HCT116 (cell line): ENCODE measurements at regions not wholly inside any gene's neighbourhood (a gene's known extent, or its start where the extent isn't known, plus 50 kb on each side); places are given as distances from the start of the nearest gene placed in this dataset.

Experiments
- ATAC-seq: fragments of 200-7000 bp; cut with Tn5 transposase; 2 replicates; pipeline ENCODE4 v1.9.1; 2020; ENCODE audit warnings: mild to moderate bottlenecking, moderate library complexity
- BruUV-seq: library from RNA; stranded (reverse); fragments of 400-500 nt; replicated peaks from 2 replicates; lab custom pipeline; 2021; lab: Mats Ljungman, UMichigan
- CTCF ChIA-PET: fragments of 300-600 bp; sonication (Branson Sonifier 250); formaldehyde crosslinking; loops from one replicate; lab custom pipeline; 2021; ENCODE audit warnings: antibody characterized with exemption; lab: Charles Lee
- POLR2A ChIA-PET: fragments of 300-600, 350-600 bp; sonication (Branson Sonifier 250); formaldehyde crosslinking; loops from one replicate; lab custom pipeline; 2021; ENCODE audit warnings: antibody characterized with exemption; lab: Charles Lee
- RAD21 ChIA-PET, 2 experiments: fragments of 300-600 bp; sonication (Branson Sonifier 250); formaldehyde crosslinking; loops; one replicate each; lab custom pipeline; 2023; ENCODE audit warnings: low total read pairs in 2 of 2; ENCODE audit not compliant: uncharacterized antibody in 2 of 2, unreplicated experiment in 2 of 2, low non-redundant PET in 1 of 2; lab: Charles Lee
- DNase-seq: peaks from one replicate; pipeline ENCODE4 v3.0.0-alpha.2; 2010; ENCODE audit warnings: low read depth, low spot score
- H2AFZ ChIP-seq: fragments of 200-600 bp; shearing (Covaris generic), sonication (generic); 2 replicates; pipeline ENCODE4 v1.6.1; 2017; ENCODE audit warnings: low read depth, mixed run types, mixed read lengths, antibody characterized with exemption, low read length; ENCODE audit not compliant: poor library complexity, severe bottlenecking
- H3K27ac ChIP-seq: 2 replicates; pipeline ENCODE4 v1.5.1; 2012; ENCODE audit warnings: low read depth, low read length
- H3K27me3 ChIP-seq: fragments of 200-600 bp; sonication (generic); 2 replicates; pipeline ENCODE4 v1.6.1; 2016; ENCODE audit warnings: mixed run types, low read length, mixed read lengths; ENCODE audit not compliant: insufficient read depth
- H3K36me3 ChIP-seq, 2 experiments: fragments of 200-500 bp in 1 of 2; fragments of 200-600 bp in 1 of 2; sonication (Bioruptor generic) in 1 of 2; sonication (generic) in 1 of 2; 2 replicates each; pipeline versions ENCODE4 v1.5.1 to v1.6.1; 2014 to 2016; ENCODE audit warnings: low read length in 2 of 2, inconsistent platforms in 1 of 2, mixed read lengths in 1 of 2, mixed run types in 1 of 2; ENCODE audit not compliant: insufficient read depth in 2 of 2, control insufficient read depth in 1 of 2
- H3K4me1 ChIP-seq, 2 experiments: fragments of 200-600 bp in 1 of 2; sonication (generic) in 1 of 2; 2 replicates each; pipeline versions ENCODE4 v1.5.1 to v1.6.1; 2012 to 2017; ENCODE audit warnings: low read length in 2 of 2, inconsistent platforms in 1 of 2, mild to moderate bottlenecking in 1 of 2, mixed read lengths in 1 of 2, mixed run types in 1 of 2, moderate library complexity in 1 of 2; ENCODE audit not compliant: insufficient read depth in 2 of 2, control insufficient read depth in 1 of 2
- H3K4me2 ChIP-seq: fragments of 200-600 bp; sonication (generic); 2 replicates; pipeline ENCODE4 v1.6.1; 2017; ENCODE audit warnings: mixed run types, low read length, mixed read lengths
- H3K4me3 ChIP-seq, 2 experiments: fragments of 200-600 bp in 1 of 2; sonication (generic) in 1 of 2; replicated peaks in 1 of 2; 2 replicates each; pipeline ENCODE4 v1.5.1; 2011 to 2016; ENCODE audit warnings: low read length in 2 of 2, control low read depth in 1 of 2, low read depth in 1 of 2, mild to moderate bottlenecking in 1 of 2, mixed read lengths in 1 of 2, mixed run types in 1 of 2
- H3K79me2 ChIP-seq: fragments of 200-600 bp; sonication (generic); 2 replicates; pipeline ENCODE4 v1.6.1; 2017; ENCODE audit warnings: mild to moderate bottlenecking, mixed run types, low read length, moderate library complexity, mixed read lengths; ENCODE audit not compliant: insufficient read depth
- H3K9ac ChIP-seq: fragments of 200-600 bp; sonication (generic); 2 replicates; pipeline ENCODE4 v1.6.1; 2016; ENCODE audit warnings: low read length, mixed read lengths
- H3K9me2 ChIP-seq: fragments of 200-600 bp; sonication (generic), shearing (Covaris generic); 2 replicates; pipeline ENCODE4 v1.6.1; 2017; ENCODE audit warnings: mixed run types, mild to moderate bottlenecking, moderate library complexity; ENCODE audit not compliant: insufficient read depth
- H3K9me3 ChIP-seq, 2 experiments: fragments of 200-500 bp in 1 of 2; fragments of 200-600 bp in 1 of 2; sonication (Bioruptor generic) in 1 of 2; sonication (generic) in 1 of 2; 2 replicates each; pipeline ENCODE4 v1.6.1; 2014 to 2017; ENCODE audit warnings: low read length in 2 of 2, mixed read lengths in 2 of 2, inconsistent platforms in 1 of 2, low read depth in 1 of 2, mild to moderate bottlenecking in 1 of 2, mixed run types in 1 of 2, moderate library complexity in 1 of 2; ENCODE audit not compliant: control insufficient read depth in 1 of 2, insufficient read depth in 1 of 2
- H4K20me1 ChIP-seq: fragments of 200-600 bp; sonication (generic), shearing (Covaris generic); 2 replicates; pipeline ENCODE4 v1.6.1; 2017; ENCODE audit warnings: mixed run types, mild to moderate bottlenecking, moderate library complexity; ENCODE audit not compliant: insufficient read depth
- CBX3 ChIP-seq: IDR thresholded peaks from 2 replicates; pipeline ENCODE4 v1.6.1; 2012; ENCODE audit warnings: low read depth
- CEBPB ChIP-seq: IDR thresholded peaks from 2 replicates; pipeline ENCODE4 v1.6.1; 2012; ENCODE audit warnings: low read depth
- EZH2 ChIP-seq: fragments of 200-600 bp; sonication (generic); IDR thresholded peaks from 2 replicates; pipeline ENCODE4 v1.6.1; 2017; ENCODE audit warnings: antibody characterized with exemption, mixed run types
- FOSL1 ChIP-seq: IDR thresholded peaks from 2 replicates; pipeline ENCODE4 v1.6.1; 2012; ENCODE audit warnings: low read depth
- JUND ChIP-seq: IDR thresholded peaks from 2 replicates; pipeline ENCODE4 v1.6.1; 2012
- POLR2A ChIP-seq: IDR thresholded peaks from 2 replicates; pipeline ENCODE4 v1.7.0; 2011; ENCODE audit warnings: borderline replicate concordance; ENCODE audit not compliant: insufficient read depth, insufficient read length; ENCODE audit errors: extremely low read depth
- POLR2AphosphoS5 ChIP-seq: IDR thresholded peaks from 2 replicates; pipeline ENCODE4 v1.6.1; 2011; ENCODE audit warnings: mild to moderate bottlenecking, low read depth, low read length, moderate library complexity
- RAD21 ChIP-seq: IDR thresholded peaks from 2 replicates; pipeline ENCODE4 v1.6.1; 2012; ENCODE audit warnings: low read depth, mild to moderate bottlenecking
- SIN3A ChIP-seq: IDR thresholded peaks from 2 replicates; pipeline ENCODE4 v1.6.1; 2012; ENCODE audit warnings: low read depth
- SP1 ChIP-seq: IDR thresholded peaks from 2 replicates; pipeline ENCODE4 v1.6.1; 2012; ENCODE audit warnings: low read depth
- SRF ChIP-seq: IDR thresholded peaks from 2 replicates; pipeline ENCODE4 v1.6.1; 2012; ENCODE audit warnings: low read depth
- ZFX ChIP-seq: fragments of 450-650 bp; IDR thresholded peaks from 2 replicates; pipeline ENCODE4 v1.6.1; 2017
- ZNF274 ChIP-seq: fragments of 200-500 bp; sonication (Bioruptor generic); IDR thresholded peaks from 2 replicates; pipeline ENCODE4 v1.6.1; 2014; ENCODE audit warnings: mild to moderate bottlenecking, low read depth, low read length, inconsistent platforms
- intact Hi-C: fragments of 100-400 bp; cut with micrococcal nuclease; formaldehyde crosslinking; loops from 2 replicates; pipeline ENCODE4 v1.10.0; 2022
- TF ChIP-seq, protein P1 (sequence below): IDR thresholded peaks from 2 replicates; pipeline ENCODE4 v1.6.1; 2012; ENCODE audit warnings: low read depth
- TF ChIP-seq, protein P2 (sequence below): IDR thresholded peaks from 2 replicates; pipeline ENCODE4 v1.6.1; 2011; ENCODE audit warnings: mild to moderate bottlenecking, low read length, moderate library complexity; ENCODE audit not compliant: insufficient replicate concordance; ENCODE audit errors: extremely low read depth
- TF ChIP-seq, protein P3 (sequence below), 3 experiments: fragments of 200-600 bp in 1 of 3; sonication (generic) in 1 of 3; IDR thresholded peaks in 2 of 3; conservative IDR thresholded peaks in 1 of 3; 2 replicates each; pipeline ENCODE4 v1.5.1; 2012 to 2017; ENCODE audit warnings: low read depth in 2 of 3, low read length in 2 of 3, antibody characterized with exemption in 1 of 3, borderline replicate concordance in 1 of 3, control low read depth in 1 of 3, mild to moderate bottlenecking in 1 of 3, mixed read lengths in 1 of 3, mixed run types in 1 of 3, moderate library complexity in 1 of 3; ENCODE audit not compliant: insufficient read depth in 1 of 3
- TF ChIP-seq, protein P4 (sequence below): IDR thresholded peaks from 2 replicates; pipeline ENCODE4 v1.6.1; 2012

DNA sequence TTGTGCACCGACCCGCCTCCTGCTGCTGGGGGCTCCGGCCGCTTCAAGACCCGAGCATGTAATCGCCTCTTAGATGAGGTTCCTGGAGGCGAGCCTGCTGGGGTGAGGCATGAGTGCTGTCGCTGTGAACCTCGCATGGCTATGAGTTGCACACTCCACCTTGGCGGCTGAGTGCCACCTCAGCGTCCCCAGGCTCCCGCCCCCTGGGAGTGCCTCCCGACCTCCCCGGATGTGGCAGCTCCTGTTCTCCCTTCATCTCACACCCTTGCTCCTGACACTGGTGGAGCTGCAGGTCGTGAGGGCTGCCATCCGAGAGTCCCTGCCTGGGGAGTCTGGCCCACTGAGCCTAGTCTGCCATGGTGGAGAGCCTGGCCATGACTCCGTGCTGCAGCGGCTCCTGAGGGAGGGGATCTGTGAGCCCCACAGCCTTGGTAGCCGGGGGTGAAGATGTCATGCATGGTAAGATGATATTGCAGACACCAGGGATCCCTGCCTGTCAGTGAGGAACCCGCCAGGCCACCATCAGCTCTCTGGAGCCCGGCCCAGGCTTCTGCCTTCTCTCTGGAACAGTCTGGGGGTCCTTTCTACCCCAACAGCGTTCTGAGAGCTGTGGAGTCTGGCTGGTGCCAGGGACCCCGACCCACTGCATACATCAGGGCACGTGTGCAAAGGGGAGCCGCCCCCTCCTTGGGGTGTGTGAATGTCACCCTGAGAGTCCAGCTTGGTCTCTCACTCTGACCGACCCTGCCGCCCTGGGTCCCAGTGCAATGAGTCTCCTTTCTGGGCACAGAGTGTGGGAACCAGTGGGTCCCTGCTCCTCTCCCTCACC is 61.6 kb upstream of the HS6ST1 start:
- Histone ChIP-seq H3K4me2 (no peak overlapping the region), H3K9me3 (no peaks in the 10 kb centered on the region), H3K9ac (no peak overlapping the region), H4K20me1 (no peaks in the 10 kb centered on the region), H3K79me2 (no peaks in the 10 kb centered on the region), H3K36me3 (no peaks in the 10 kb centered on the region), H3K4me1 (peaks cover 0 to 6% of the 10 kb centered on the region in 2 experiments; a peak in 2 of 4 replicates), H2AFZ (no peak overlapping the region), H3K9me2 (no peaks in the 10 kb centered on the region), H3K27me3 (no peaks in the 10 kb centered on the region), H3K27ac (no peak overlapping the region), H3K4me3 (no peak overlapping the region)
- BruUV-seq: no TSS peak
- CTCF ChIA-PET: no interaction called here
- TF ChIP-seq CEBPB (no peak), ZNF274 (no peak), POLR2AphosphoS5 (no peak), SIN3A (no peak), SRF (no peak), POLR2A (no peak), SP1 (no peak), CBX3 (no peak), ZFX (no peak), FOSL1 (no peak), RAD21 (no peak), EZH2 (no peak), JUND (no peak)
- TF ChIP-seq, protein P1, sequence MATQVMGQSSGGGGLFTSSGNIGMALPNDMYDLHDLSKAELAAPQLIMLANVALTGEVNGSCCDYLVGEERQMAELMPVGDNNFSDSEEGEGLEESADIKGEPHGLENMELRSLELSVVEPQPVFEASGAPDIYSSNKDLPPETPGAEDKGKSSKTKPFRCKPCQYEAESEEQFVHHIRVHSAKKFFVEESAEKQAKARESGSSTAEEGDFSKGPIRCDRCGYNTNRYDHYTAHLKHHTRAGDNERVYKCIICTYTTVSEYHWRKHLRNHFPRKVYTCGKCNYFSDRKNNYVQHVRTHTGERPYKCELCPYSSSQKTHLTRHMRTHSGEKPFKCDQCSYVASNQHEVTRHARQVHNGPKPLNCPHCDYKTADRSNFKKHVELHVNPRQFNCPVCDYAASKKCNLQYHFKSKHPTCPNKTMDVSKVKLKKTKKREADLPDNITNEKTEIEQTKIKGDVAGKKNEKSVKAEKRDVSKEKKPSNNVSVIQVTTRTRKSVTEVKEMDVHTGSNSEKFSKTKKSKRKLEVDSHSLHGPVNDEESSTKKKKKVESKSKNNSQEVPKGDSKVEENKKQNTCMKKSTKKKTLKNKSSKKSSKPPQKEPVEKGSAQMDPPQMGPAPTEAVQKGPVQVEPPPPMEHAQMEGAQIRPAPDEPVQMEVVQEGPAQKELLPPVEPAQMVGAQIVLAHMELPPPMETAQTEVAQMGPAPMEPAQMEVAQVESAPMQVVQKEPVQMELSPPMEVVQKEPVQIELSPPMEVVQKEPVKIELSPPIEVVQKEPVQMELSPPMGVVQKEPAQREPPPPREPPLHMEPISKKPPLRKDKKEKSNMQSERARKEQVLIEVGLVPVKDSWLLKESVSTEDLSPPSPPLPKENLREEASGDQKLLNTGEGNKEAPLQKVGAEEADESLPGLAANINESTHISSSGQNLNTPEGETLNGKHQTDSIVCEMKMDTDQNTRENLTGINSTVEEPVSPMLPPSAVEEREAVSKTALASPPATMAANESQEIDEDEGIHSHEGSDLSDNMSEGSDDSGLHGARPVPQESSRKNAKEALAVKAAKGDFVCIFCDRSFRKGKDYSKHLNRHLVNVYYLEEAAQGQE: no peak
- TF ChIP-seq, protein P2, sequence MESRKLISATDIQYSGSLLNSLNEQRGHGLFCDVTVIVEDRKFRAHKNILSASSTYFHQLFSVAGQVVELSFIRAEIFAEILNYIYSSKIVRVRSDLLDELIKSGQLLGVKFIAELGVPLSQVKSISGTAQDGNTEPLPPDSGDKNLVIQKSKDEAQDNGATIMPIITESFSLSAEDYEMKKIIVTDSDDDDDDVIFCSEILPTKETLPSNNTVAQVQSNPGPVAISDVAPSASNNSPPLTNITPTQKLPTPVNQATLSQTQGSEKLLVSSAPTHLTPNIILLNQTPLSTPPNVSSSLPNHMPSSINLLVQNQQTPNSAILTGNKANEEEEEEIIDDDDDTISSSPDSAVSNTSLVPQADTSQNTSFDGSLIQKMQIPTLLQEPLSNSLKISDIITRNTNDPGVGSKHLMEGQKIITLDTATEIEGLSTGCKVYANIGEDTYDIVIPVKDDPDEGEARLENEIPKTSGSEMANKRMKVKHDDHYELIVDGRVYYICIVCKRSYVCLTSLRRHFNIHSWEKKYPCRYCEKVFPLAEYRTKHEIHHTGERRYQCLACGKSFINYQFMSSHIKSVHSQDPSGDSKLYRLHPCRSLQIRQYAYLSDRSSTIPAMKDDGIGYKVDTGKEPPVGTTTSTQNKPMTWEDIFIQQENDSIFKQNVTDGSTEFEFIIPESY: no peak
- TF ChIP-seq, protein P3, sequence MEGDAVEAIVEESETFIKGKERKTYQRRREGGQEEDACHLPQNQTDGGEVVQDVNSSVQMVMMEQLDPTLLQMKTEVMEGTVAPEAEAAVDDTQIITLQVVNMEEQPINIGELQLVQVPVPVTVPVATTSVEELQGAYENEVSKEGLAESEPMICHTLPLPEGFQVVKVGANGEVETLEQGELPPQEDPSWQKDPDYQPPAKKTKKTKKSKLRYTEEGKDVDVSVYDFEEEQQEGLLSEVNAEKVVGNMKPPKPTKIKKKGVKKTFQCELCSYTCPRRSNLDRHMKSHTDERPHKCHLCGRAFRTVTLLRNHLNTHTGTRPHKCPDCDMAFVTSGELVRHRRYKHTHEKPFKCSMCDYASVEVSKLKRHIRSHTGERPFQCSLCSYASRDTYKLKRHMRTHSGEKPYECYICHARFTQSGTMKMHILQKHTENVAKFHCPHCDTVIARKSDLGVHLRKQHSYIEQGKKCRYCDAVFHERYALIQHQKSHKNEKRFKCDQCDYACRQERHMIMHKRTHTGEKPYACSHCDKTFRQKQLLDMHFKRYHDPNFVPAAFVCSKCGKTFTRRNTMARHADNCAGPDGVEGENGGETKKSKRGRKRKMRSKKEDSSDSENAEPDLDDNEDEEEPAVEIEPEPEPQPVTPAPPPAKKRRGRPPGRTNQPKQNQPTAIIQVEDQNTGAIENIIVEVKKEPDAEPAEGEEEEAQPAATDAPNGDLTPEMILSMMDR (IDR thresholded peaks at IDR 0.05 in 2 of 3, conservative IDR thresholded peaks at IDR 0.05 in 1 of 3; ENCODE audit: borderline replicate concordance in 1 of 3, insufficient read depth in 1 of 3, low read depth in 2 of 3, low read length in 2 of 3): no peak
- TF ChIP-seq, protein P4, sequence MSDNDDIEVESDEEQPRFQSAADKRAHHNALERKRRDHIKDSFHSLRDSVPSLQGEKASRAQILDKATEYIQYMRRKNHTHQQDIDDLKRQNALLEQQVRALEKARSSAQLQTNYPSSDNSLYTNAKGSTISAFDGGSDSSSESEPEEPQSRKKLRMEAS: no peak
- DNase-seq (no peak), ATAC-seq (no peak)
- intact Hi-C loops: no loop called here
- RAD21 ChIA-PET: no interaction called here
- POLR2A ChIA-PET: no interaction called here
